ENCODE measurements at regions not wholly inside any gene's neighbourhood (a gene's known extent, or its start where the extent isn't known, plus 50 kb on each side); places are given as distances from the start of the nearest gene placed in this dataset.

GRCh38 chr22:34769361-34769760, 296.6 kb upstream of the ISX start:
- TF ChIP-seq CTCF (IDR thresholded peaks at IDR 0.05) (no peak), POLR2A (IDR thresholded peaks at IDR 0.05) (no peak)

Data from testis (tissue), 2 donors.